MM.1S (cell line): ENCODE measurements at regions not wholly inside any gene's neighbourhood (a gene's known extent, or its start where the extent isn't known, plus 50 kb on each side); places are given as distances from the start of the nearest gene placed in this dataset.

Source experiments
- DNase-seq: peaks from one replicate; pipeline ENCODE4 v3.0.0-alpha.2; 2015
- H2AFZ ChIP-seq: fragments of 300-600 bp; sonication (generic); 2 replicates; pipeline ENCODE4 v1.6.0; 2016; ENCODE audit warnings: antibody characterized with exemption, low read length
- H3F3A ChIP-seq: fragments of 300-600 bp; sonication (generic); 2 replicates; pipeline ENCODE4 v1.6.1; 2016; ENCODE audit warnings: mild to moderate bottlenecking, antibody characterized with exemption, low read length, moderate library complexity, mixed read lengths; ENCODE audit not compliant: insufficient read depth
- H3K27ac ChIP-seq: fragments of 300-600 bp; sonication (generic); 2 replicates; pipeline ENCODE4 v1.5.1; 2016; ENCODE audit warnings: mild to moderate bottlenecking, low read length
- H3K27me3 ChIP-seq: fragments of 300-600 bp; sonication (generic); replicated peaks from 2 replicates; pipeline ENCODE4 v1.6.0; 2016; ENCODE audit warnings: low read length; ENCODE audit not compliant: insufficient read depth
- H3K36me3 ChIP-seq: fragments of 300-600 bp; sonication (generic); replicated peaks from 2 replicates; pipeline ENCODE4 v1.6.1; 2016; ENCODE audit warnings: mild to moderate bottlenecking, low read length, mixed read lengths; ENCODE audit not compliant: insufficient read depth
- H3K4me1 ChIP-seq: fragments of 300-600 bp; sonication (generic); 2 replicates; pipeline ENCODE4 v1.6.1; 2016; ENCODE audit warnings: low read length, mixed read lengths
- H3K4me2 ChIP-seq: fragments of 300-600 bp; sonication (generic); 2 replicates; pipeline ENCODE4 v1.6.0; 2016; ENCODE audit warnings: low read depth, low read length
- H3K4me3 ChIP-seq: fragments of 300-600 bp; sonication (generic); 2 replicates; pipeline ENCODE4 v1.5.1; 2016; ENCODE audit warnings: low read length, mixed read lengths
- H3K79me2 ChIP-seq: fragments of 300-600 bp; sonication (generic); 2 replicates; pipeline ENCODE4 v1.6.1; 2016; ENCODE audit warnings: mixed run types, low read length, mixed read lengths
- H3K9ac ChIP-seq: fragments of 300-600 bp; sonication (generic); 2 replicates; pipeline ENCODE4 v1.6.1; 2016; ENCODE audit warnings: low read length, mixed read lengths
- H3K9me2 ChIP-seq: fragments of 300-600 bp; sonication (generic); replicated peaks from 2 replicates; pipeline ENCODE4 v1.6.1; 2016; ENCODE audit warnings: mild to moderate bottlenecking, low read length, mixed read lengths; ENCODE audit not compliant: insufficient read depth
- H3K9me3 ChIP-seq: fragments of 300-600 bp; sonication (generic); replicated peaks from 2 replicates; pipeline ENCODE4 v1.6.1; 2016; ENCODE audit warnings: mild to moderate bottlenecking, low read length, mixed read lengths; ENCODE audit not compliant: insufficient read depth
- H4K20me1 ChIP-seq: fragments of 300-600 bp; sonication (generic); 2 replicates; pipeline ENCODE4 v1.6.1; 2016; ENCODE audit warnings: mild to moderate bottlenecking, low read length, moderate library complexity, mixed read lengths; ENCODE audit not compliant: insufficient read depth
- CTCF ChIP-seq: fragments of 300-600 bp; sonication (generic); IDR thresholded peaks from 2 replicates; pipeline ENCODE4 v1.5.1; 2016; ENCODE audit warnings: antibody characterized with exemption, low read length, mixed read lengths
- EZH2 ChIP-seq: fragments of 300-600 bp; sonication (generic); optimal IDR thresholded peaks from 2 replicates; pipeline ENCODE3; 2017; ENCODE audit warnings: low read depth, mild to moderate bottlenecking, antibody characterized with exemption, low read length, mixed read lengths
- EZH2phosphoT487 ChIP-seq: fragments of 300-600 bp; sonication (generic); IDR thresholded peaks from 2 replicates; pipeline ENCODE4 v1.6.1; 2018; ENCODE audit warnings: antibody characterized with exemption, low read length

- Histone ChIP-seq H3K9ac (no peak overlapping the region), H3K27me3 (no peaks in the 10 kb centered on the region), H3K4me3 (no peak overlapping the region), H3K9me3 (no peaks in the 10 kb centered on the region), H3F3A (no peaks in the 10 kb centered on the region), H3K79me2 (no peaks in the 10 kb centered on the region), H3K36me3 (no peaks in the 10 kb centered on the region), H3K27ac (no peak overlapping the region), H3K4me1 (no peaks in the 10 kb centered on the region), H3K4me2 (no peak overlapping the region), H2AFZ (no peak overlapping the region), H4K20me1 (no peaks in the 10 kb centered on the region), H3K9me2 (no peaks in the 10 kb centered on the region)
- no peak for DNase-seq
- TF ChIP-seq EZH2phosphoT487 (no peak), EZH2 (no peak), CTCF (no peak)
Observed at GRCh38 chr1:199122085-199122484, 483.2 kb downstream of the PTPRC start.

- TF ChIP-seq CTCF = no peak
- no peak for TF ChIP-seq EZH2phosphoT487
- TF ChIP-seq EZH2 = no peak
- no peak for DNase-seq
Observed at GRCh38 chr1:199122532-199123311, 483.9 kb downstream of the PTPRC start.

GRCh38 chr1:199123615-199124014, 484.8 kb downstream of the PTPRC start:
- Histone ChIP-seq H3F3A (no peaks in the 10 kb centered on the region), H3K4me1 (no peaks in the 10 kb centered on the region), H3K27me3 (no peaks in the 10 kb centered on the region), H4K20me1 (no peaks in the 10 kb centered on the region), H3K9me3 (no peaks in the 10 kb centered on the region), H3K36me3 (no peaks in the 10 kb centered on the region), H3K79me2 (no peaks in the 10 kb centered on the region), H3K4me2 (no peak overlapping the region), H2AFZ (no peak overlapping the region), H3K4me3 (no peak overlapping the region), H3K9me2 (no peaks in the 10 kb centered on the region), H3K9ac (no peak overlapping the region), H3K27ac (no peak overlapping the region)
- TF ChIP-seq CTCF (no peak), EZH2 (no peak), EZH2phosphoT487 (no peak)
- DNase-seq = no peak

More at GRCh38 chr1:199122532-199123311, 483.9 kb downstream of the PTPRC start:
- no peak overlapping the region for H3K4me3 ChIP-seq
- H3K9me3 ChIP-seq = no peaks in the 10 kb centered on the region
- H3K36me3 ChIP-seq = no peaks in the 10 kb centered on the region
- no peak overlapping the region for H3K4me2 ChIP-seq
- H3K79me2 ChIP-seq = no peaks in the 10 kb centered on the region
- no peaks in the 10 kb centered on the region for H3K9me2 ChIP-seq
- no peaks in the 10 kb centered on the region for H3F3A ChIP-seq
- no peak overlapping the region for H3K27ac ChIP-seq
- H2AFZ ChIP-seq = no peak overlapping the region
- no peaks in the 10 kb centered on the region for H4K20me1 ChIP-seq
- no peaks in the 10 kb centered on the region for H3K4me1 ChIP-seq
- no peaks in the 10 kb centered on the region for H3K27me3 ChIP-seq
- no peak overlapping the region for H3K9ac ChIP-seq
